Occipital lobe (tissue), 1 donor: ENCODE measurements at regions not wholly inside any gene's neighbourhood (a gene's known extent, or its start where the extent isn't known, plus 50 kb on each side); places are given as distances from the start of the nearest gene placed in this dataset.

Experiments
- DNase-seq: peaks from one replicate; lab custom pipeline; 2025; lab: John Stamatoyannopoulos, UW

DNA sequence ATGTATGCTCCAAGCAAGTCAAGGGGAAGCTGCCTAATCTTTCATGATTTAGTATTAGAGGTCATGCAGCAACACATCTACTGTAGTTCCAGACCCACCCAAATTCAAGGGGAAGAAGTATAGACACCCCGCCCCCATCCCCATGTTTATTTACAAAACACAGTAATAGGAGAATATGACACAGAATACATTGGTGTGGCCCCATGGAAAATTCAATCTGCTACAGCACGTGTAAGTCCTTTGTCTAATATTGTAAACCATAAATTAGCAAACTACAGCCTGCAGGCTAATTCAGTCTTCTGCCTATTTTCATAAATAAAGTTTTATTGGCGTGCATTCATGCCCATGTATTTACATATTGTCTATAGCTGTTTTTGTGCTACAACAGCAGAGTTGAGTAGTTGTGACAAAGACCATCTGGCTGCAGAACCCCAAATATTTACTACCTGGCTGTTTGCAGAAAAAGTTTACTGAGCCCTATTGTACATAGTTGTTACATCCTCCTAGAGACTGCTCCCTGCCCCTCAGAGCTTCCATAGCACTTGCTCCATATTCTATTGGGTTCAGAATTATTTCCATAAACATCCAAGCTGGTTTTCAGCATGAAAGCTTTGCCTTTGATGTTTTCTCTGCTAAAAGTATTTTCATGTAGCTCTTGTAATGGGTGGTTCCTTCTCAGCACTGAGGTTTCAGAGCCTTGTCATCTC lies 326.8 kb upstream of the CPEB2 start:
- no peak for DNase-seq

- no peak for DNase-seq
Observed at GRCh38 chr4:14679906-14680305, 322.4 kb upstream of the CPEB2 start.

GRCh38 chr4:14681330-14681729 lies 321.0 kb upstream of the CPEB2 start:
- DNase-seq: no peak

- no peak for DNase-seq
Observed at GRCh38 chr4:14693728-14694127, 308.6 kb upstream of the CPEB2 start.

DNA sequence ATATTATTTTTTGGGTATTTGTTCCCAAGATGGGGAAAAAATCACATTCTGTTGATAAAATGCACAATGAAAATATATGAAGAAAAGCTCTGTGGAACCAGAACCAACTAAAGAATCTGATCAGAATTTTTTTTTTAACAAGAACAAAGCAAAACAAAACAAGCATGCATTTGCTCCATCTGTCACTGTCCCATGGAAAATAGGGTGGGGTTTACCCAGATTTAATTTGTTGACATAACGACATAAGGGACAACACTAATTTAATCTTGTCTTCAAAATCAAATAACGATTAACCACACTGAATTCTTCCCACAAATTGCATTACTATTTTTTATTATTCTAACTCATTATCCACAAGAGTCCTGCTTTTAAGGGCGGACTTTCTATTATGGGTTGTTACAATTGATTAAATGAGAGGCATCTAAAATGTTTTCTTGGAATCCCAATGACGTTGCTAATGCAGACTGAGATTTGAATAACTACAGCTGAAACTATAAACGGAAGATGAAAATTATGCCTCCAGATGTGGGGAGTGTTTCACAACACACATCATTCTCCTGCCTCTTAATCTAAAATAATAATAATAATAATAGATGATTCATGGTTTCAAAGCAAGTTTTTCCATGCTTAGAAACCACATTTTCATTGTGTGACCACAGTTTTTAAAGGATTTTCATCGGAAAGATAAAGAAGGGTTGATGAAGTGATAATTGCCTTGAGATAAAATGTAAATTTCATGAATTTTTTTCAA lies 307.0 kb upstream of the CPEB2 start:
- DNase-seq: no peak

DNA sequence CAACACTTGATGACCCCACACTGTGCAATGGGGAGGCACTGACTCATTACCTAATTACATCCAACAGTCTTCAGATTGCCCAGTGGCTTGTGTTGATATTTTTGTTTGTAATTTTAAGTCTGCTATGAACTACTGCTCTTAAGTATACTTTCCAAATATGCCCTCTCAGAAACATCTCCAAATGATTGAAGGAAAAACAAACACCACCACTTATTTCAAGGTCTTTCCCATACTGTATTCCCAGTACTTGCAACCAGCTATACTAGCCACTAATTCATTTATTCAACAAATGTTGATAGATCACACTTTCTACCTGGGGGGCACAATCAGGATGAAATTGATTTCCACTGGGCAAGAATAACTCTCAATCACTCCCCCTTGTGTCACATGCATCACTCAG lies 302.2 kb upstream of the CPEB2 start:
- DNase-seq: no peak

- no peak for DNase-seq
Observed at GRCh38 chr4:14700544-14700943, 301.7 kb upstream of the CPEB2 start.

- DNase-seq: no peak
Observed at GRCh38 chr4:14701389-14701788, 300.9 kb upstream of the CPEB2 start.

DNA sequence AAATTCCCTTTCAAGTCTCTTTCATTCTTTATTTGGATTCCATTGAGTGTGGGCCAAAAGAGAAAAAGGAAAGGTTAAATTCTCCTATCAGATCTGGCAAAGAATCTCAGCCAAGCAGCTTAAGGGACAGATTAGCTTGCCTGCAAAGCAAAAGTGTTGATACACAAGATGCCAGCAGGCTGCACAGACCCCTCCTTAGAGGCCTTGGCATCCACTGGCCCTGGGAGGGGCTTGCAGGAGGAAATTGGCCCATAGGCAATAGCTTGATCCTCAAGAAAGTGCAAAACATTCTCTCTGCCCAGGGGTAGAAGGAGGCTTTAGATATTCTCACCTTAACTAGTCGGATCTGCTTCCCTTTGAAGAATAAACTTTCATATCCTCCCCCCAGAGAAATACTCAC lies 300.4 kb upstream of the CPEB2 start:
- DNase-seq: no peak

GRCh38 chr4:14708574-14708973 lies 293.7 kb upstream of the CPEB2 start:
- no peak for DNase-seq

GRCh38 chr4:14711259-14711658 lies 291.0 kb upstream of the CPEB2 start:
- no peak for DNase-seq

DNA sequence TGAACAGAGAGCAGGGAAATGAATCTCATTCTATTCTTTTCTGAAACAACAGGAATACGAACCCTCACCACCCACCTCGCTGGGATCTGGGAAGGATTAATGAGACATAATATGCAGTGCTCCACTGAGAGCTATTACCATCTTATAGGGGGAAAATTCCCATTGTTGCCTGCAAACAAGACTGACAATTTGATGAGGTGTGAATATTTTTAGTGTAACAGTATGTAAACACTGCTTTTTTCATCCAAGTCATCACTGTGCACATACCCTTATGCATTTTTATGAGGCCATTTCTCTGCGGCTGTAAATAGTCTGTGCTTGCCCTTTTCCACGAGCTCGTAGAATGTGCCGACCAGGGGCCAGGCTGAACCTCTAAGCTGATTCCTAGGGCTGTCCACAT lies 285.6 kb upstream of the CPEB2 start:
- DNase-seq: no peak

GRCh38 chr4:14719053-14719452 lies 283.2 kb upstream of the CPEB2 start:
- DNase-seq: no peak

DNA sequence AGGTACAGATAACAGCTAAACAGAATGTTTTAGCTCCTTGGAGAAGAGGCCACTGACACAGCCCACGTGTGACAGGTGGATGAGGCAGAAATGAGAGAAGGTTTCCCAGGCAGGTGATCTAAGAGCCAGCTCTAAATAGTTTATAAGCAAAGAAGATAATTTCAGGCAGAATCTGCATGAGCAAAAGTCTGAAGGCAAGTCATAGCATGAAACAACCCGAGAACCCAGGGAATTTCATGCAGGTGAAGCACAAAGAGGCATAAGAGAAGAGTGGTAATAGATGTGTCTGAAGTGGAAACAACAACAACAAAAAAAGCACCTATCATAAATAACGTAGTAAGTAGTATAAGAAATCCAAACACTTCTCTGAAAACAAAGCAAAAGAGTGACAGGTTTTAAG lies 275.8 kb upstream of the CPEB2 start:
- no peak for DNase-seq

GRCh38 chr4:14726877-14727361 lies 275.4 kb upstream of the CPEB2 start:
- no peak for DNase-seq

GRCh38 chr4:14729282-14730000 lies 272.8 kb upstream of the CPEB2 start:
- no peak for DNase-seq

- no peak for DNase-seq
Observed at GRCh38 chr4:14742054-14742453, 260.2 kb upstream of the CPEB2 start.

DNA sequence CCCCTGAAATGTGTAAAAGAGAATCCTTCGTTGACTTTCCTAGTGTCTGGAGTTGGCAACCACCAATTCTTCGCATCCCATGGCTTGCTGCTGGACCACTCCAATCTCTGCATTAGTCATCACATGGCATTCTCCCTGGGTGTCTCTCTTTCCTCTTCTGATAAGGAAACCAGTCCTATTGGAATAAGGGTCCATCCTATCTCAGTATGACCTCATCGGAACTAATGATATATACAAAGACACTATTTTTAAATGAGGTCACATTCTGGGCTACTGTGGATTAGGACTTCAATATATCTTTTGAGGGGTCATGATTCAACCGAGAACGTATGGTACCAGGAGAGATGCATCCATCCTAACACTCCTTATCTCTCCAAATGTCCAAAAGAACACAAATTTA lies 259.1 kb upstream of the CPEB2 start:
- no peak for DNase-seq

GRCh38 chr4:14743601-14744000 lies 258.7 kb upstream of the CPEB2 start:
- DNase-seq: no peak

GRCh38 chr4:14744346-14744745 lies 257.9 kb upstream of the CPEB2 start:
- no peak for DNase-seq

- no peak for DNase-seq
Observed at GRCh38 chr4:14749910-14750309, 252.4 kb upstream of the CPEB2 start.

DNA sequence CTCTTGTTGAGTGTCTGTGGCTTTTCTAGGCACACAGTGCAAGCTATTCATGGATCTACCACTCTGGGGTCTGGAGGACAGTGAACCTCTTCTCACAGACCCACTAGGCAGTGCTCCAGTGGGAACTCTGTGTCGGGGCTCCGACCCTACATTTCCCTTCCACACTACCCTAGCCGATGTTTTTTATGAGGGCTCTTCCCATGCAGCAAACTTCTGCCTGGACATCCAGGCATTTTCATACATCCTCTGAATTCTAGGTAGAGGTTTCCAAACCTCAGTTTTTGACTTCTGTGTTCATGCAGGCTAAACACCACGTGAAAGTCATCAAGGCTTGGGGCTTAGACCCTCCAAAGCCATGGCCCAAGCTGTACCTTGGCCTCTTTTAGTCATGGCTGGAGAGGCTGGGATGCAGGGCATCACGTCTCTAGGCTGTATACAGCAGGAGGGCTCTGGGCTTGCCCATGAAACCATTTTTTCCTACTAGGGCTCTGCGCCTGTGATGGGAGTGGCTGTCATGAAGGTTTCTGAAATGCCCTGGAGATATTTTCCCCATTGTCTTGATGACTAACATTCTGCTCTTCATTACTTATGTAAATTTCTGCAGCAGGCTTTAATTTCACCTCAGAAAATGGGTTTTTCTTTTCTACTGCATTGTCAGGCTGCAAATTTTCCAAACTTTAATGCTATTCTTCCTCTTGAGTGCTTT lies 249.8 kb upstream of the CPEB2 start:
- no peak for DNase-seq
